Neural cell (in vitro differentiated cells): ENCODE measurements at regions not wholly inside any gene's neighbourhood (a gene's known extent, or its start where the extent isn't known, plus 50 kb on each side); places are given as distances from the start of the nearest gene placed in this dataset.

ENCODE experiments used
- CTCF ChIP-seq: fragments of 450-650 bp; IDR thresholded peaks from 2 replicates; pipeline ENCODE4 v1.5.1; 2014; ENCODE audit warnings: antibody characterized with exemption, mild to moderate bottlenecking, moderate library complexity; ENCODE audit not compliant: poor library complexity, severe bottlenecking
- EP300 ChIP-seq: fragments of 450-650 bp; conservative IDR thresholded peaks from 2 replicates; pipeline ENCODE4 v1.6.1; 2014; ENCODE audit warnings: antibody characterized with exemption, mild to moderate bottlenecking, moderate library complexity; ENCODE audit not compliant: poor library complexity, severe bottlenecking
- EZH2 ChIP-seq: fragments of 200-600, 300-800 bp; shearing (Covaris generic), sonication (generic); IDR thresholded peaks from 2 replicates; pipeline ENCODE4 v1.6.1; 2014; ENCODE audit warnings: antibody characterized with exemption, low read length, borderline replicate concordance, mild to moderate bottlenecking; ENCODE audit not compliant: insufficient read depth, poor library complexity, severe bottlenecking
- POLR2AphosphoS5 ChIP-seq: IDR thresholded peaks from 2 replicates; pipeline ENCODE4 v1.6.1; 2012
- RAD21 ChIP-seq: fragments of 450-650 bp; conservative IDR thresholded peaks from 2 replicates; pipeline ENCODE4 v1.6.1; 2014; ENCODE audit warnings: antibody characterized with exemption, mild to moderate bottlenecking, moderate library complexity
- TAF1 ChIP-seq: IDR thresholded peaks from 2 replicates; pipeline ENCODE4 v1.6.1; 2012; ENCODE audit warnings: low read depth

GRCh38 chr4:126130215-126130614 lies 815.5 kb downstream of the FAT4 start:
- no peak for TF ChIP-seq RAD21
- TF ChIP-seq CTCF = no peak
- no peak for TF ChIP-seq POLR2AphosphoS5
- no peak for TF ChIP-seq TAF1
- TF ChIP-seq EZH2 = no peak
- TF ChIP-seq EP300 = no peak
